DND-41 (cell line): ENCODE measurements at regions not wholly inside any gene's neighbourhood (a gene's known extent, or its start where the extent isn't known, plus 50 kb on each side); places are given as distances from the start of the nearest gene placed in this dataset.

ENCODE experiments used
- ATAC-seq: fragments of 200-7000 bp; cut with Tn5 transposase; 3 replicates; pipeline ENCODE4 v1.9.1; 2021; ENCODE audit warnings: low read depth; ENCODE audit not compliant: insufficient read depth
- DNase-seq: peaks from one replicate; pipeline ENCODE4 v3.0.0-alpha.2; 2020
- H2AFZ ChIP-seq: 2 replicates; pipeline ENCODE4 v1.6.0; 2012; ENCODE audit warnings: low read depth, low read length
- H3K27ac ChIP-seq: 2 replicates; pipeline ENCODE4 v1.5.1; 2012; ENCODE audit warnings: low read length, inconsistent platforms
- H3K27me3 ChIP-seq: fragments of 200-600 bp; sonication (generic); 2 replicates; pipeline ENCODE4 v1.6.0; 2012; ENCODE audit warnings: low read length, mild to moderate bottlenecking, inconsistent platforms; ENCODE audit not compliant: insufficient read depth, poor library complexity
- H3K36me3 ChIP-seq: 2 replicates; pipeline ENCODE4 v1.5.1; 2012; ENCODE audit warnings: low read length, inconsistent platforms; ENCODE audit not compliant: insufficient read depth
- H3K4me1 ChIP-seq: 2 replicates; pipeline ENCODE4 v1.5.1; 2012; ENCODE audit warnings: mild to moderate bottlenecking, low read length; ENCODE audit not compliant: insufficient read depth
- H3K4me2 ChIP-seq: 2 replicates; pipeline ENCODE4 v1.6.0; 2012; ENCODE audit warnings: mild to moderate bottlenecking, moderate library complexity, low read length, inconsistent platforms; ENCODE audit not compliant: insufficient read depth
- H3K4me3 ChIP-seq, 2 experiments: fragments of 200-600 bp in 1 of 2; shearing (Covaris generic) in 1 of 2; 2 replicates each; pipeline ENCODE4 v1.5.1; 2012 to 2016; ENCODE audit warnings: inconsistent platforms in 2 of 2, low read length in 2 of 2, mild to moderate bottlenecking in 2 of 2, low read depth in 1 of 2, moderate library complexity in 1 of 2
- H3K79me2 ChIP-seq: 2 replicates; pipeline ENCODE4 v1.6.0; 2012; ENCODE audit warnings: low read length, inconsistent platforms; ENCODE audit not compliant: insufficient read depth
- H3K9ac ChIP-seq: 2 replicates; pipeline ENCODE4 v1.6.0; 2012; ENCODE audit warnings: low read depth, mild to moderate bottlenecking, inconsistent platforms, low read length, moderate library complexity
- H3K9me3 ChIP-seq: 2 replicates; pipeline ENCODE4 v1.5.1; 2012; ENCODE audit warnings: low read length, moderate library complexity, mild to moderate bottlenecking, inconsistent platforms; ENCODE audit not compliant: insufficient read depth, severe bottlenecking
- H4K20me1 ChIP-seq: 2 replicates; pipeline ENCODE4 v1.6.0; 2012; ENCODE audit warnings: low read length; ENCODE audit not compliant: insufficient read depth
- EZH2 ChIP-seq: IDR thresholded peaks from 3 replicates; pipeline ENCODE4 v1.6.1; 2012; ENCODE audit warnings: borderline replicate concordance, low read depth, mild to moderate bottlenecking, moderate library complexity, low read length, inconsistent platforms; ENCODE audit not compliant: severe bottlenecking
- TF ChIP-seq, protein P1 (sequence below): IDR thresholded peaks from 2 replicates; pipeline ENCODE4 v1.5.1; 2012; ENCODE audit warnings: borderline replicate concordance, low read length, moderate library complexity, mild to moderate bottlenecking; ENCODE audit not compliant: poor library complexity, severe bottlenecking; ENCODE audit errors: extremely low read depth

DNA sequence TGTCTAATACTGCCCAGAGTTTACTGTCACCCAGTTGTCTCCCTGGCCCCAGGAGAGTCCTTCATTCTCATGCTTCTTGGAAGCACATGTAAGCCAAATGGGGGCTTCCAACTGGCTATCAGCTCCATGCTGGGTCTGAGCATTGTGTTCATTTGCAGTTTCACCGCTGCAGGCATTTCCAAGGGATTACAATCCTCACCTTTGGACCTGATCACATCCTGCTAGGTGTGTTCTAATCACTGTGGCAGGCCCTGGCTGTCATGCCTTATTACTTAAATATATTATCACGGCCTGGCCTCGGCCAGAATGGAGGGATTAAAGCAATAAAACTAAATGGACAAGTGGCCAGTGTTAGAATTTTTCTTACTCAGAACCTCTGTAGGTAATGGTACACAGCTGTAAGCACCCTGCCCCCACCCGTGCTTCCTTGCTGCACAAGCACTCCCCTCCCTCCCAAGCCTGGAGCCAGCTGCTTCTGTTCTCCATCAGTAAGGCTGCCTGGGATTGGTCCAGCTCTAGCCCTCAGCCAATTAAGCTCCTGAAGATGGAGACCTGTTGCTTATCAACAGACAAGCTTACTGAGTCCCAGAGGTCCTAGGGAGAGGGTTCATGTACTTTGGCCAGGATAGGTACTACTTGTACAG, 175.9 kb upstream of the RBM19 start:
- H3K9me3 ChIP-seq = no peaks in the 10 kb centered on the region
- no peak for DNase-seq
- no peaks in the 10 kb centered on the region for H3K4me1 ChIP-seq
- H2AFZ ChIP-seq = no peak overlapping the region
- H3K27me3 ChIP-seq = peaks cover 9% of the 10 kb centered on the region
- no peak for TF ChIP-seq EZH2
- TF ChIP-seq, protein P1, sequence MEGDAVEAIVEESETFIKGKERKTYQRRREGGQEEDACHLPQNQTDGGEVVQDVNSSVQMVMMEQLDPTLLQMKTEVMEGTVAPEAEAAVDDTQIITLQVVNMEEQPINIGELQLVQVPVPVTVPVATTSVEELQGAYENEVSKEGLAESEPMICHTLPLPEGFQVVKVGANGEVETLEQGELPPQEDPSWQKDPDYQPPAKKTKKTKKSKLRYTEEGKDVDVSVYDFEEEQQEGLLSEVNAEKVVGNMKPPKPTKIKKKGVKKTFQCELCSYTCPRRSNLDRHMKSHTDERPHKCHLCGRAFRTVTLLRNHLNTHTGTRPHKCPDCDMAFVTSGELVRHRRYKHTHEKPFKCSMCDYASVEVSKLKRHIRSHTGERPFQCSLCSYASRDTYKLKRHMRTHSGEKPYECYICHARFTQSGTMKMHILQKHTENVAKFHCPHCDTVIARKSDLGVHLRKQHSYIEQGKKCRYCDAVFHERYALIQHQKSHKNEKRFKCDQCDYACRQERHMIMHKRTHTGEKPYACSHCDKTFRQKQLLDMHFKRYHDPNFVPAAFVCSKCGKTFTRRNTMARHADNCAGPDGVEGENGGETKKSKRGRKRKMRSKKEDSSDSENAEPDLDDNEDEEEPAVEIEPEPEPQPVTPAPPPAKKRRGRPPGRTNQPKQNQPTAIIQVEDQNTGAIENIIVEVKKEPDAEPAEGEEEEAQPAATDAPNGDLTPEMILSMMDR = no peak
- no peaks in the 10 kb centered on the region for H3K79me2 ChIP-seq
- H3K4me2 ChIP-seq = no peak overlapping the region
- no peak overlapping the region for H3K9ac ChIP-seq
- H3K36me3 ChIP-seq = no peaks in the 10 kb centered on the region
- H3K27ac ChIP-seq = no peak overlapping the region
- no peak for ATAC-seq
- no peaks in the 10 kb centered on the region for H4K20me1 ChIP-seq
- no peak overlapping the region for H3K4me3 ChIP-seq

DNA sequence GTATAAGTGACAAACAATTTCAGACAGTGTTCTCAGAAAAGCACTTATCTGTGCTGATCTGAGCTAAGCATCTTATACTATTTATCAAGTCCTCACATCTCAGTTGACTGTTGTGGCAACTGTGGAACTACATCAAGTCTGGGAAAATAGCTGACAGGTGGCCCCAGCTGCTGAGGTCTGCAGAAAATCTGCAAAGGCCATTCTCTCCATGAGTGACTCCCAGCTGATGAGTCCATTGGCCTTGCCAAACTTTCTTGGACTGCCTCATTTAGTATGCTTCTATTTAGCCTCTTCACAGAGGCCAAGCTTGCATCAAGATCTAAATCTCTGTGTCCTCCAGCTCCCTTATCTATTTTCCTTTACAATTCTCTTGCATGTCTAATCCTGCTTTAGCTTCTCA, 174.5 kb upstream of the RBM19 start:
- ATAC-seq = no peak
- Histone ChIP-seq H3K4me3 (no peak overlapping the region), H3K9ac (no peak overlapping the region), H3K4me1 (no peaks in the 10 kb centered on the region), H3K27me3 (peaks cover 20% of the 10 kb centered on the region), H3K36me3 (no peaks in the 10 kb centered on the region), H4K20me1 (no peaks in the 10 kb centered on the region), H3K79me2 (no peaks in the 10 kb centered on the region), H3K9me3 (no peaks in the 10 kb centered on the region), H3K4me2 (no peak overlapping the region), H2AFZ (no peak overlapping the region), H3K27ac (no peak overlapping the region)
- TF ChIP-seq, protein P1 = no peak
- no peak for TF ChIP-seq EZH2
- no peak for DNase-seq

DNA sequence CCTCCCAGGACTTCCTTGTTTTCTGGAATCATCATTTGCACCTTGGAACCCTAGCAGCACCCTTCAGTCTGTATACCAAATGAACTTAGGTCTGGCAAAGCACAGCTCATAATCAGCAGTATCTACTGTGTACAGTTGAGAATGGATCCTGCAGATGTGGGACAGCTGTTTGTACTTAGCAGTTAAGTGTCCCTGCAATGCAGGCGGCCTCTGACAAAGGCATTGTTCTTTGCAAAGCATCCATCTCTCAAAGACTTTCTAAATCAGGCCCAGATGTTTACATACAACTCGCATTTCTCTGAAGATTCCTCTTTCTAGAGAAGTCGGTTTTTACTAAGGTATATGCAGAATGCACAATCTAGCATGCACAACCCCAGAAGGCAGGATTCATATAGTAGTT, 170.5 kb upstream of the RBM19 start:
- no peak for ATAC-seq
- TF ChIP-seq EZH2 = no peak
- TF ChIP-seq, protein P1 = no peak

More for the DNA sequence above, 170.5 kb upstream of the RBM19 start:
- Histone ChIP-seq H3K36me3 (no peaks in the 10 kb centered on the region), H3K4me2 (no peak overlapping the region), H3K9me3 (no peaks in the 10 kb centered on the region), H3K27me3 (peaks cover 26% of the 10 kb centered on the region), H3K4me1 (no peaks in the 10 kb centered on the region), H3K27ac (no peak overlapping the region), H3K9ac (no peak overlapping the region), H3K4me3 (no peak overlapping the region), H3K79me2 (no peaks in the 10 kb centered on the region), H4K20me1 (no peaks in the 10 kb centered on the region), H2AFZ (no peak overlapping the region)
- DNase-seq = no peak
